Panc1 (cell line): ENCODE measurements at regions not wholly inside any gene's neighbourhood (a gene's known extent, or its start where the extent isn't known, plus 50 kb on each side); places are given as distances from the start of the nearest gene placed in this dataset.

Experiments used
- ATAC-seq: fragments of 200-7000 bp; cut with Tn5 transposase; 2 replicates; pipeline ENCODE4 v1.9.1; 2020; ENCODE audit warnings: mild to moderate bottlenecking, moderate library complexity
- BruUV-seq: library from RNA; stranded (reverse); fragments of 400-500 nt; replicated peaks from 2 replicates; lab custom pipeline; 2021; lab: Mats Ljungman, UMichigan
- CTCF ChIA-PET: fragments of 300-600 bp; sonication (Branson Sonifier 250); formaldehyde crosslinking; loops from one replicate; lab custom pipeline; 2022; ENCODE audit warnings: antibody characterized with exemption; lab: Charles Lee
- POLR2A ChIA-PET: fragments of 300-600 bp; sonication (Branson Sonifier 250); formaldehyde crosslinking; loops from one replicate; lab custom pipeline; 2022; ENCODE audit warnings: antibody characterized with exemption; lab: Charles Lee
- DNase-seq: peaks from one replicate; pipeline ENCODE4 v3.0.0-alpha.2; 2010; ENCODE audit warnings: low read depth, low spot score
- H3K27ac ChIP-seq: 2 replicates; pipeline ENCODE4 v1.5.1; 2011; ENCODE audit warnings: mild to moderate bottlenecking, low read length, inconsistent platforms
- H3K27me3 ChIP-seq: fragments of 200-500 bp; sonication (Bioruptor generic); 2 replicates; pipeline ENCODE4 v1.6.0; 2014; ENCODE audit warnings: low read length, inconsistent platforms; ENCODE audit not compliant: control insufficient read depth, insufficient read depth
- H3K36me3 ChIP-seq: fragments of 200-500 bp; sonication (Bioruptor generic); 2 replicates; pipeline ENCODE4 v1.5.1; 2014; ENCODE audit warnings: inconsistent platforms, mild to moderate bottlenecking, low read length, moderate library complexity; ENCODE audit not compliant: control insufficient read depth, insufficient read depth
- H3K4me1 ChIP-seq: 2 replicates; pipeline ENCODE4 v1.5.1; 2011; ENCODE audit warnings: inconsistent platforms, mild to moderate bottlenecking, low read length, moderate library complexity; ENCODE audit not compliant: control insufficient read depth, insufficient read depth
- H3K4me3 ChIP-seq, 2 experiments: 2 replicates each; pipeline ENCODE4 v1.5.1; 2011 to 2012; ENCODE audit warnings: low read depth in 2 of 2, low read length in 2 of 2, mild to moderate bottlenecking in 2 of 2, inconsistent platforms in 1 of 2, moderate library complexity in 1 of 2
- H3K9me3 ChIP-seq: fragments of 200-500 bp; sonication (Bioruptor generic); 2 replicates; pipeline ENCODE4 v1.5.1; 2014; ENCODE audit warnings: low read depth, mild to moderate bottlenecking, inconsistent platforms, low read length, moderate library complexity; ENCODE audit not compliant: control insufficient read depth, insufficient read depth
- CTCF ChIP-seq: fragments of 450-650 bp; IDR thresholded peaks from 2 replicates; pipeline ENCODE4 v1.5.1; 2017; ENCODE audit warnings: mild to moderate bottlenecking
- POLR2AphosphoS5 ChIP-seq: IDR thresholded peaks from 2 replicates; pipeline ENCODE4 v1.6.1; 2012; ENCODE audit warnings: mild to moderate bottlenecking, low read depth, low read length, moderate library complexity
- SIN3A ChIP-seq: IDR thresholded peaks from 2 replicates; pipeline ENCODE4 v1.6.1; 2012; ENCODE audit warnings: low read depth, mild to moderate bottlenecking, low read length, moderate library complexity, borderline replicate concordance; ENCODE audit not compliant: insufficient read depth
- TCF7L2 ChIP-seq: IDR thresholded peaks from 2 replicates; pipeline ENCODE4 v1.6.1; 2011; ENCODE audit warnings: mild to moderate bottlenecking, low read depth, low read length, inconsistent platforms
- in situ Hi-C: cut with HindIII; loops from 2 replicates; pipeline ENCODE4 v1.10.0; 2016; ENCODE audit warnings: low sequenced_read_pairs, low pct_unique_long_range_greater_than_20kb
- intact Hi-C: fragments of 100-400 bp; cut with micrococcal nuclease; formaldehyde crosslinking; loops from one replicate; pipeline ENCODE4 v1.10.0; 2022; ENCODE audit not compliant: unreplicated experiment
- TF ChIP-seq, protein P1 (sequence below), 2 experiments: IDR thresholded peaks; 2 replicates each; pipeline ENCODE4 v1.6.1; 2011 to 2012; ENCODE audit warnings: low read depth in 2 of 2, control low read depth in 1 of 2, low read length in 1 of 2, mild to moderate bottlenecking in 1 of 2, moderate library complexity in 1 of 2; ENCODE audit not compliant: insufficient read depth in 1 of 2

DNA sequence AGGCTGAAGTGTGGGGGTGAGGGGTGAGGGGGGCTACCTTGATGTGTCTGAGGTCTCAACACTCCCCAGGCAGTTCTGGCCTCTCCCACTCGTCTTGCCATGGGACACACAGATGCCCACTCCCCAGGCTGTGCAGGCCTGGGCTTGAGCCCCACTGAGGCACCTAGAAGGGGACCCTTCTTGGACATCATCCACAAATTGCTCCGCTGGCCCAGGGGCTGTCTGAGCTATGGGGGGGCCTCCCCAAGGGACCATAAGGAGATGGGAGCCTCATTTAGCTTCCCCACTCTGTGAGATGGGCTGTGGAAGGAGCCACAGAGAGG lies 155.5 kb upstream of the MLN start:
- Histone ChIP-seq H3K4me1 (no peaks in the 10 kb centered on the region; the same call in 1 of the 2 replicates), H3K27ac (no peak overlapping the region), H3K4me3 (no peak overlapping the region), H3K9me3 (no peaks in the 10 kb centered on the region), H3K27me3 (no peaks in the 10 kb centered on the region), H3K36me3 (no peaks in the 10 kb centered on the region)
- CTCF ChIA-PET = interaction anchor here (0.7 to 1.2 kb wide), 3 partner anchors 47 to 513 kb away, joined by 3 to 4 read pairs (median 3); no protein-coding TSS in a partner anchor
- TF ChIP-seq CTCF (no peak), POLR2AphosphoS5 (no peak), SIN3A (no peak), TCF7L2 (no peak)
- TF ChIP-seq, protein P1, sequence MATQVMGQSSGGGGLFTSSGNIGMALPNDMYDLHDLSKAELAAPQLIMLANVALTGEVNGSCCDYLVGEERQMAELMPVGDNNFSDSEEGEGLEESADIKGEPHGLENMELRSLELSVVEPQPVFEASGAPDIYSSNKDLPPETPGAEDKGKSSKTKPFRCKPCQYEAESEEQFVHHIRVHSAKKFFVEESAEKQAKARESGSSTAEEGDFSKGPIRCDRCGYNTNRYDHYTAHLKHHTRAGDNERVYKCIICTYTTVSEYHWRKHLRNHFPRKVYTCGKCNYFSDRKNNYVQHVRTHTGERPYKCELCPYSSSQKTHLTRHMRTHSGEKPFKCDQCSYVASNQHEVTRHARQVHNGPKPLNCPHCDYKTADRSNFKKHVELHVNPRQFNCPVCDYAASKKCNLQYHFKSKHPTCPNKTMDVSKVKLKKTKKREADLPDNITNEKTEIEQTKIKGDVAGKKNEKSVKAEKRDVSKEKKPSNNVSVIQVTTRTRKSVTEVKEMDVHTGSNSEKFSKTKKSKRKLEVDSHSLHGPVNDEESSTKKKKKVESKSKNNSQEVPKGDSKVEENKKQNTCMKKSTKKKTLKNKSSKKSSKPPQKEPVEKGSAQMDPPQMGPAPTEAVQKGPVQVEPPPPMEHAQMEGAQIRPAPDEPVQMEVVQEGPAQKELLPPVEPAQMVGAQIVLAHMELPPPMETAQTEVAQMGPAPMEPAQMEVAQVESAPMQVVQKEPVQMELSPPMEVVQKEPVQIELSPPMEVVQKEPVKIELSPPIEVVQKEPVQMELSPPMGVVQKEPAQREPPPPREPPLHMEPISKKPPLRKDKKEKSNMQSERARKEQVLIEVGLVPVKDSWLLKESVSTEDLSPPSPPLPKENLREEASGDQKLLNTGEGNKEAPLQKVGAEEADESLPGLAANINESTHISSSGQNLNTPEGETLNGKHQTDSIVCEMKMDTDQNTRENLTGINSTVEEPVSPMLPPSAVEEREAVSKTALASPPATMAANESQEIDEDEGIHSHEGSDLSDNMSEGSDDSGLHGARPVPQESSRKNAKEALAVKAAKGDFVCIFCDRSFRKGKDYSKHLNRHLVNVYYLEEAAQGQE (IDR thresholded peaks at IDR 0.05; ENCODE audit: insufficient read depth in 1 of 2, low read depth in 2 of 2, low read length in 1 of 2) = no peak
- no TSS peak for BruUV-seq
- in situ Hi-C loops (no loop called here), intact Hi-C loops (no loop called here)
- DNase-seq (no peak), ATAC-seq (no peak)
- POLR2A ChIA-PET = no interaction called here

DNA sequence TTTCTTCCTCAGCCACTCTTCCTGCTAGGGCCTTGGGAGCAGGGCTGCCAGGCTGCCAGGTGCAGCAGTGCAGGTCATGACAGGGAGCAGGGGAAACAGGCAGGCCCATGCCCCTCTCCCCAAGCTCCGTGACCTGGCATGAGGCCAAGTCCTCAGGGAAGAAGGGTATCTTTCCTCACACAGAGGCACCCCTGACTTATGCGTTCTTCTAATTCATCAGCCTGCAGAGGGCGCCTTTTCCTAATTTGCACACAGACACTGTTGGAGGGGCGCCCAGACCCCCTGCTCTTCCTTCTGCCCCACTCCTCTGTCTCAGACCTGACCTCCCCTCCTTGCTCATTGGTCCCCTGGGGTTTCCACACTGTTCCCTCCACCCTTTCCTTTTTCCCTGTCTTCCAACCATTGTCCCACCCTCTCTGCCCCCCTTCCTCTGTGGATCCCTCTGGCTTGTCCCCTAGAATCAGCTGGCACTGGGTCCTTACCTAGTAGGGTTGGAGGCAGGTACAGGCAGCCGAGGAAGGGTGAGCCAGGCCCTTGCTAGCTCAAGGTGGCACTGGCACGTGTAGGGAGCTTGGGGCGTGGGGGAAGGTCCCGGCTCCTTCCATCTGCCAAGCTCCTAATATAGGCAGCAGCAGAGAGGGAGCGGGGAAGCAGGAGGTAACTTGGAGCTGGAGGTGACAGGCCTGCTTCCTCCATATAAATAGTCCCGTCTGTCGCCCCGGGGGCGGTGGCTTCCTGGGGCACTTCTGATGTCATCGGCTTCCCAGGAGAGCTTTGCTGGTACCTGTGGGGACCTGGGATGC lies 154.9 kb upstream of the MLN start:
- CTCF ChIA-PET = interaction anchor here (0.7 to 1.2 kb wide), 3 partner anchors 46 to 514 kb away, joined by 3 to 4 read pairs (median 3); no protein-coding TSS in a partner anchor
- H3K9me3 ChIP-seq = no peaks in the 10 kb centered on the region
- no peak for TF ChIP-seq POLR2AphosphoS5
- peak; percentile 75 for TF ChIP-seq CTCF
- BruUV-seq = no TSS peak
- no peaks in the 10 kb centered on the region for H3K27me3 ChIP-seq
- in situ Hi-C loops (no loop called here), intact Hi-C loops (no loop called here)
- H3K27ac ChIP-seq = no peak overlapping the region
- H3K4me1 ChIP-seq = no peaks in the 10 kb centered on the region; the same call in 1 of the 2 replicates
- DNase-seq (no peak), ATAC-seq (peak; percentile 49; the same call in 1 of the 2 replicates)
- POLR2A ChIA-PET = no interaction called here
- no peak overlapping the region for H3K4me3 ChIP-seq
- H3K36me3 ChIP-seq = no peaks in the 10 kb centered on the region
